ENCODE measurements at regions not wholly inside any gene's neighbourhood (a gene's known extent, or its start where the extent isn't known, plus 50 kb on each side); places are given as distances from the start of the nearest gene placed in this dataset.
"Not testable (repeated sequence)": the region's sequence is repeated elsewhere in the genome, so short reads cannot be mapped to it uniquely, and the experiment has no call there.

GRCh38 chr5:51034222-51034901 lies 348.9 kb upstream of the ISL1 start:
- DNase-seq (ENCODE audit: low spot score): no peak

DNA sequence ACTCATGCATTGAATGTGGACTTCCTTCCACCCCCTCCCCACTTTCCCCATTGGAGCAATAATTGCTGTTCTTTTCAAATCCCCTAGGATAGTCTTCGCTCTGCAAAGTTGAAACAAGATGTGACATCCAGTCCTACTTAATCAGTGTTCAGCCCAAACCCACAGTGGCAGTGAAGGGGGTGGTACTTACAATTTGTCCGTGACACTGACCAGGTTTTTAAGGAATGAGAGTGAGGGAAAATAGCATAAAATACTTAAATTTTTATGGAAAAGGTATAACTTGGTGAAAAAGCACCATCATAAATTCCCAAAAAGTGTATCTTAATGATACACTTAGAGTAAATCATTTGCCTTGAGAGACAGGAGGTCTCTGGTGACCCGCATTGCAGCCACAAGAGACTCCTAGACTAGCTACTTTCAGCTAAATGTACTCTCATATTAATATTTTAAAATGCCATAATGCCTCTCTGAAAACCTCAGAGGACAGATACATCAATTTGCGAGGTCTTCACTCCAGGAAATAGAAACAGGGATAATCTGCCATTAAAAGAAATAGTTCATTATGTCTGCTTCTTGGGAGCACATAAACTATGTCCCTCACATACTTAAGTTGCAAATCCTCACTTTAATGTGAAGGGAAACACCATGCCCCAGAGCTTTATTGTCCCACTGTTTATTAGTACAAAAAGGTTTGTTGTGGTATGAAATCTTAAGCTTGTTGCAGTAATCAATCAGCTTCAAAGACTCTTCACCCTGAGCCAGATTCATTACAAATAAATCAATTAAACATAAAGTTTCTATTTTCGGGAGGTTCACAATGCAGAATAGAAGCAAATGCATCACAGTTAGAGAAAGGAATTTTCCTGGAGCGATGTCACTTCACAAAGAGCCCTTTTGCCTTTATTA lies 343.6 kb upstream of the ISL1 start:
- no peak for DNase-seq (ENCODE audit: low spot score)

GRCh38 chr5:51043745-51044144 lies 339.5 kb upstream of the ISL1 start:
- no peak for DNase-seq (ENCODE audit: low spot score)

GRCh38 chr5:51047369-51047768 lies 335.9 kb upstream of the ISL1 start:
- DNase-seq (ENCODE audit: low spot score): no peak

DNA sequence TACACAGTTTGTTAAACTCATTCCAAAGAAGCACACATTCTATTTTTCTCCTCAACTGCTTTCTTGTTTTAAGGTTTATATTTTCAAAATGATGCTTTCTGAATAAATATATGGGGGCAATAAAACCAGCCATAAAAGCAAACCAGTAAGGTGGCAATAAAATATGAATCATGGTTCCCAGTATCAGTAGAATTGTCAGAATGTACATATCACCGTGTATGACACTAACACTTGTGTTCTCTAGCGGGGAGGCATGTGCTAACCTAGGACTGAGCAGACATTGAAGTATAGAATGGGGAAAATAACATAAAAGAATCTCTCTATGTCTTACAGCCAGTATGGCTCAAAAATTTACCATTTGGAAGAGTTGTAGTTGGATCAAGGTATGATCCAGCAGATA lies 329.9 kb upstream of the ISL1 start:
- no peak for DNase-seq (ENCODE audit: low spot score)

GRCh38 chr5:51060953-51061352 lies 322.3 kb upstream of the ISL1 start:
- DNase-seq (ENCODE audit: low spot score): no peak

DNA sequence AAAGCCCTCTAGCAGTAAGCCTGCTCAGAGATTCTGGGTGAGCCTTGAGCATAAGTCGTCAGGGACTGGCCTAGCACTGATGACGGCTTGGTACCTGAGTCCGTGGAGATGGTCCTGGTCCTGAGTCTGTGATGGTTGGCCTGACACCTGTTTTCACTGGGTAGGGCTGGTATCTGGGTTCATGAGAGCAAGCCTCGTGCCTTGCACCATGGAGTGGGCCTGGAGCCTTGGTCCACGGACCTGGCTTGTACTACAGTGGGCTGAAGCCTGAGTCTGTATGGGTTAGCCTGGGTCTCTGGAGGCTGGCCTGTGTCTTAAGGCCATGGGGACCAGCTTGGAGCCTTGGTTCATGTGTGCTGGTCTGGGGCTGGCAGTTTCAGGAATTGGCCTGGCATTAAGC lies 310.3 kb upstream of the ISL1 start:
- DNase-seq (ENCODE audit: low spot score): no peak

GRCh38 chr5:51082741-51083140 lies 300.5 kb upstream of the ISL1 start:
- DNase-seq (ENCODE audit: low spot score): no peak

- no peak for DNase-seq (ENCODE audit: low spot score)
These were observed 291.4 kb upstream of the ISL1 start for GRCh38 chr5:51091816-51092215.

GRCh38 chr5:51095486-51095885 lies 287.8 kb upstream of the ISL1 start:
- DNase-seq (ENCODE audit: low spot score): no peak

- no peak for DNase-seq (ENCODE audit: low spot score)
These were observed 286.4 kb upstream of the ISL1 start for GRCh38 chr5:51096859-51097258.

GRCh38 chr5:51099173-51099853 lies 283.9 kb upstream of the ISL1 start:
- no peak for DNase-seq (ENCODE audit: low spot score)

- no peak for DNase-seq (ENCODE audit: low spot score)
These were observed 278.7 kb upstream of the ISL1 start for GRCh38 chr5:51104556-51104955.

GRCh38 chr5:51109786-51110410 lies 273.4 kb upstream of the ISL1 start:
- no peak for DNase-seq (ENCODE audit: low spot score)

DNA sequence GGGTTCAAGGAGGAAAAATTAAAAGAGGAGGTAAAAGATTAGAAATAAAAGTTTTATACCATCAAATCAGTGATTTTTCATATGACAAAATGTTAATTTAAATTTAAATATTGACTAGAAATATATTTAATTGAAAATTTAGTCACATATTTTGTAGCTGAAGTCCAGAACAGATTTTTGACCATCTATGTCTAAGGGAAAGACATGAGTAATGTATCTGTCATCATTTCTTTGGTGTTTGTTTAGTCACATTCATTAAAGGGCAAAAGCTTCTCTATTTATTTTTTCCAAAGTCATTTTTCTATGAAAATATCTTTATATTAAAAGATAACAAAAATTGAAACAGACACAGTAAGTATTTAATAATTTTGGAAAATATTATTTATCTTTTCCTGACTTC lies 252.0 kb upstream of the ISL1 start:
- no peak for DNase-seq (ENCODE audit: low spot score)

DNA sequence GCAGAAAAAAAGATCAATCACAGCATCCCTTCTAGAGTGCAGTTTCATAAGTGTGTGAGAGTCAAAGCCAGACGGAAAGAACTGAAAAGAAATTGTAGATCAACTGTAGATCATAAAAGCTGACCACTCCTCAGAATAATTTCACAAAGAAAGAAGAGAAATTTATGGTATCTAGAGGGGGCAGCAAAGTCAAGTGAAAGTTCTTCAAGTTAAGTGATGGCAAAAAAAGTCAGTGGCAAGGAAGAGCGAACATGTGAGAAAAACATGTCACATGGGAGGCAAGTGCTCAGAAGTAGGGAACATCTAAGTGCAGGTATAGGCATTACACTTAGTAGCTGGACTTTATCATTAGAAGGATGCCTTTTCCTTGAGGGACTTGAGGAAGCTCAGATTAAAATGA lies 245.1 kb upstream of the ISL1 start:
- no peak for DNase-seq (ENCODE audit: low spot score)

DNA sequence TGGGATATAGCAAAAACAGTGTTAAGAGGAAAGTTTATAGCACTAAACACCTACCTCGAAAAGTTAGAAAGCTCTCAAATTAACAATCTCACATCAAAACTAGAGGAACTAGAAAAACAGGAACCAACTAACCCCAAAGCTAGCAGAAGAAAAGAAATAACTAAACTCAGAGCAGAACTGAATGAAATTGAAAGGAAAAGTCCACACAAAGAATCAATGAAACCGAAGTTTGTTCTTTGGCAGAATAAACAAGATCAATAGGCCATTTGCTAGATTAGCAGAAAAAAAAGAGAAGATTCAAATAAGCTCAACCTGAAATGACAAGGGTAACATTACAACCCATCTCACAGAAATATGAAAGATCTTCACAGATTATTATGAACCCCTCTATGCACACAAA lies 234.8 kb upstream of the ISL1 start:
- no peak for DNase-seq (ENCODE audit: low spot score)

- no peak for DNase-seq (ENCODE audit: low spot score)
These were observed 227.0 kb upstream of the ISL1 start for GRCh38 chr5:51156222-51156621.

DNA sequence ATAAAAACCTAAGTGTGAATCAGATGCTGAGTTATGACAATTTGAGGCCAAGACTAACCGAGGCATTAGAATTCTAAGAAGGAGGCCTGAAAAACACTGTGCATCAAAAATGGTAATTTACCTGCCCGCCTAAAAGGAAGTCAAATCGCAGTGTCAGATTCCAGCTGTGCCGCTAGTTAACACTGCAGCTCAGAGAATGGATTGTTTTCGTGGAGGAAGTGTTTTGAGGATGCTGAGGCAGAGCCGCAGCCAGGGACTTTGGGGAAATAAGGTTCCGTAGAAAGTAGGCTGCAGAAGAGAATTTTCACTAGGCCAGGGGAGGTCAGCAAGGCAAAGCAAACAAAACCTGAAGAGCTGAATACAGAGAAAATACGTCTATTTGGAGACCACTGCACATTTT lies 226.4 kb upstream of the ISL1 start:
- no peak for DNase-seq (ENCODE audit: low spot score)

DNA sequence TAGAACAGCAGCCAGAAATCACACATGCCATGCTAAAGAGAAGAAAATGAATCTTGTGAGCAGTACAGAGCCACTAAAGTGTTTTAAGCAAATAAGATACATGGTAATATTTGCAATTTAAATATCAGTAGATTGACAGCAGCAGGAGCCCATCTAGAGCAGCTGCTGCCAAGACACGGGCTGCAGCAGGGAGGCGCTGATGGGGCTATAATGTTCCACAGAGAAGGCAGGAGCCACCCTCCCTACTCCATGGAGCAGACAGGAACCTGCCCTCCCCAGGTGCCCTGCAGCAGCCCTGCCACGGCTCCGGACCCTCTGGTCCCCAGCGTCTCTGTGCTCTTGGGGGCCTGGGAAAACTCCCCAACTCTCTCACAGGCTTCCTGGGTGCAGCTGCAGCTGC lies 224.1 kb upstream of the ISL1 start:
- DNase-seq (ENCODE audit: low spot score): no peak

- no peak for DNase-seq (ENCODE audit: low spot score)
These were observed 223.6 kb upstream of the ISL1 start for GRCh38 chr5:51159606-51160005.

- no peak for DNase-seq (ENCODE audit: low spot score)
These were observed 221.0 kb upstream of the ISL1 start for GRCh38 chr5:51162245-51162644.

DNA sequence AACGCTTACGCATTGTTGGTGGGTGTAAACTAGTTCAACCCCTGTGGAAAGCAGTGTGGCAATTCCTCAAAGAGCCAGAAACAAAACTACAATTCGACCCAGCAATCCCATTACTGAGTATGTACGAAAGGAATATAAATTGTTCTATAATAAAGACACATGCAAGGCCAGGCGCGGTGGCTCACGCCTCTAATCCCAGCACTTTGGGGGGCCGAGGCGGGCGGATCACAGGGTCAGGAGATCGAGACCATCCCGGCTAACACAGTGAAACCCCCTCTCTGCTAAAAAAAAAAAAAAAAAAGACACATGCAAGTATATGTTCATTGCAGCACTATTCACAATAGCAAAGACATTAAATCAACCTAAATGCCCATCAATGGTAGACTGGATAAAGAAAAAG lies 217.6 kb upstream of the ISL1 start:
- not testable (repeated sequence) for DNase-seq (ENCODE audit: low spot score)
